ENCODE measurements at regions not wholly inside any gene's neighbourhood (a gene's known extent, or its start where the extent isn't known, plus 50 kb on each side); places are given as distances from the start of the nearest gene placed in this dataset.

GRCh38 chr6:141057761-141058160, 1075.0 kb upstream of the GJE1 start:
- TF ChIP-seq POLR2AphosphoS5 (IDR thresholded peaks at IDR 0.05) (no peak), CTCF (IDR thresholded peaks at IDR 0.05) (no peak), POLR2A (IDR thresholded peaks at IDR 0.05) (no peak)
